NCI-H2029 treated with DMSO at 0.1 percent for 48 hours (cell line): ENCODE measurements at regions not wholly inside any gene's neighbourhood (a gene's known extent, or its start where the extent isn't known, plus 50 kb on each side); places are given as distances from the start of the nearest gene placed in this dataset.
"Not testable (repeated sequence)": the region's sequence is repeated elsewhere in the genome, so short reads cannot be mapped to it uniquely, and the experiment has no call there.

Source experiments
- DNase-seq: peaks from one replicate; lab custom pipeline; 2025; lab: John Stamatoyannopoulos, UW

DNA sequence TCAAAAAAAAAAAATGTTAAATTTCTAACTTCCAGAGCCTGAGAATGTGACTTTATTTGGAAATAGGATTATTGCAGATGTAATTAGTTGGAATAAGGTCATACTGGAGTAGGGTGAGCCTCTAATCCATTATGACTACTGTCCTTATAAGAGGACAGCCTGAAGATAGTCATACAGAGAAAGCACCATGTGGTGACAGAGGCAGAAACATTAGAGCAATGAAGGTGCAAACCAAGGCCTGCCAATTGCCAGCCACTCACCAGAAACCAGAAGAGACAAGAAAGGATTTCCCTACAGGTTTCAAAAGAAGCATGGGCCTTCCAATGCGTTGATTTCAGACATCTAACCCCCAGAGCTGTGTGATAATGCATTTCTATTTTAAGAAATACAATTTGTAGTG lies 659.2 kb upstream of the CHD1 start:
- DNase-seq: no peak

DNA sequence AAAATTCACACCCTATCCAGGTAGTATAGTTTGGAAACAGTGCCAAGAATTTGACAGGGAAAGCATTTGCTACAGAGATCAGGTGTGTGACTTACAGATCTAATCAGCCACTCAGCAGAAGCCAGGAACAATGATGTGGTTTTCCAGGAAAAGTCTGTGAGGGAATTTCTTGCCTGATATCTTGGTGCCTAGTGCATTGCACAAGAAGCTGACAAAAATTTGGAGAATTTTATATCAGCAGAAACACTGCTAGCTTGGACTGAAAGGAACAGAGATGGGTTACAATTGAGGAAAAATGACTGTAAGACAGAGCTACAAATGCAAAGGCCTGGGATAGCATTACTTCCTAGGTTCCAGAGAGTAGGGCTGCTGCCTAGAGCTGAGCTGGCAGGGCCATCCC lies 658.1 kb upstream of the CHD1 start:
- DNase-seq: no peak

DNA sequence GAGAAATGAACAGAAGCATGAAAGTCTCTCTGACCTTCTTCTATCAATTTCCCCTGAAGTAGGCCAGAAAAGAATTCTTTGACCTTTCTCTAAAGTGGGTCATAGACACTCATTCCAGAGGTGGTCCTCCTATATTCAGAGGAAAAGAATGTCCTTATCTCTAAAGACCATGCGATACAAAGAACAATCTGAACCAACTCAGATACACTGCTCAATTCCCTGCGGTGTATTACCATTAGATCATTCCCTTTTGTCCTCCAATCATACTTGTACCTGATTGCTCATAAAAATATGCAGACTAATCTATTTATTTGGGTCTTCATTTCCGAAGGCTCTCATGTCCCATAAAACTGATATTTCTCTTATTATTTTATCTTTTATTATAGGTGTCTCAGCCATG lies 652.4 kb upstream of the CHD1 start:
- not testable (repeated sequence) for DNase-seq

DNA sequence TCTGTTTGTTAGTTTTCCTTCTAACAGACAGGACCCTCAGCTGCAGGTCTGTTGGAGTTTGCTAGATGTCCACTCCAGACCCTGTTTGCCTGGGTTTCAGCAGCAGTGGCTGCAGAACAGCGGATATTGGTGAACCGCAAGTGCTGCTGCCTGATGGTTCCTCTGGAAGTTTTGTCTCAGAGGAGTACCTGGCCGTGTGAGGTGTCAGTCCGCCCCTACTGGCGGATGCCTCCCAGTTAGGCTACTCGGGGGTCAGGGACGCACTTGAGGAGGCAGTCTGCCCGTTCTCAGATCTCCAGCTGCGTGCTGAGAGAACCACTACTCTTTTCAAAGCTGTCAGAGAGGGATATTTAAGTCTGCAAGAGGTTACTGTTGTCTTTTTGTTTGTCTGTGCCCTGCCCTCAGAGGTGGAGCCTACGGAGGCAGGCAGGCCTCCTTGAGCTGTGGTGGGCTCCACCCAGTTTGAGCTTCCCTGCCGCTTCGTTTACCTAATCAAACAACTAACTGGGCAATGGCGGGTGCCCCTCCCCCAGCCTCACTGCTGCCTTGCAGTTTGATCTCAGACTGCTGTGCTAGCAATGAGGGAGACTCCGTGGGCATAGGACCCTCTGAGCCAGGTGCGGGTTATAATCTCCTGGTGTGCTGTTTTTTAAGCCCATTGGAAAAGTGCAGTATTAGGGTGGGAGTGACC lies 634.3 kb upstream of the CHD1 start:
- DNase-seq: not testable (repeated sequence)

DNA sequence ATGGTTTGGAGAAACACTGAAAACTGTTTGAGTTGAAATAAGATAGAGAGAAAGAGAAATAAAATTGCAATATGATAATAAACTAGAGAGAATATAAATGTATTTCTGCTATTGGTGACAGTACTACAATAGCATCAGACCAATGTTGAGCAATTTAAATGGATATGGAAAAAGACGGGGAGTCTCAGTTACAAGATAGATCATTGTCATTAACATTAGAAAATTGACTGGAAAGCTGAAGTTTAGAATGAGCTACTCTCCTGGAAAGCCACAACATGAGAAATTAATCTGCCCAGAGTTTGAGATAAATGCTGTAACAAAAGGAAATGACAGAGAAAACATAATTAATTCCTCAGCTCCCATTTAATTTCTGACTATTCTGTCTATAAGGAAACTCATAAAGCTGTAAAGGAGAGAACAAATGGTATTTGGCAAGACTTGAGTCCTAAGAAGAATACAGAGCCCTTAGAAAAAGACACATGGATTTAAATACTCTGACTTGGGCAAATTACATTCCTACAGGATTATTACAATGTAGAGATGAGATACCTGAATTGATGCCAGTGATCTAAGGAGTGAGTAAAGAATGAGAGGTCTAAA lies 624.5 kb upstream of the CHD1 start:
- DNase-seq: no peak

DNA sequence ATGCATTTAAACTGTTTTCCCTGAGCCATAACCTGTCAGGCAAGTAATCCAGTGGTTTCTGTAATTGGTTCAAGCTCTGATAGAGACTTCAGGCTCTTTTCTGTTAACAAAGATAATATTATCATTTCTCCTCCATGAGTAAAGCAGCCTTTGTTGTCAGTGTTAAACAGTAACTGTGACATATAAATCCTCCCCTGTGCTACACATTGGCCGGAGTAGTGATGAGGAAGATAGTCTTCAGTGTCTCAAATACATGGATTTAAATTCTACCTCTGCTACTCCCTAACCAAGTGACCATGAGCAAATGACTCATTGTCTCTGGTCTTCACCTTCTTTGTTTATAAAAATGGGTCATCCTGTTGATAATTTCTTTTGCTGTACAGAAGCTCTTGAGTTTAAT lies 615.5 kb upstream of the CHD1 start:
- DNase-seq: no peak

DNA sequence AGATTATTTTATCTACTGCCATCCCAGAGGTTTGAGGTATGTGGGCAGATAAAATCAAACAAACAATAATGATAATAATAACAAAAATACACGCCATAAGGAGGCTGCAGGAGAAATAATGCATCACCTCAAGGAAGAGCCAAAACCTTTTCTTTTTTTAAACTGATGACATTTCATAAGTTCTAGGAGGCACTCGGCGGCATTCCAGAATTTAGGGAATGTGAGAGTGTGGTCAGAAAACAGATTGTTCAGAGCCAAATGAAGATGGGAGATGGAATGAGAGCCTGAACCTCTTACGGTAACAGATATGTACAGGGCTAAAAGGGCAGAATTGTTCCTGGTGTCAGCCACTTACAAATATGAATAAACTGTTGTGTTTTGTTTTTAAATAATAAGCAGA lies 615.0 kb upstream of the CHD1 start:
- no peak for DNase-seq

DNA sequence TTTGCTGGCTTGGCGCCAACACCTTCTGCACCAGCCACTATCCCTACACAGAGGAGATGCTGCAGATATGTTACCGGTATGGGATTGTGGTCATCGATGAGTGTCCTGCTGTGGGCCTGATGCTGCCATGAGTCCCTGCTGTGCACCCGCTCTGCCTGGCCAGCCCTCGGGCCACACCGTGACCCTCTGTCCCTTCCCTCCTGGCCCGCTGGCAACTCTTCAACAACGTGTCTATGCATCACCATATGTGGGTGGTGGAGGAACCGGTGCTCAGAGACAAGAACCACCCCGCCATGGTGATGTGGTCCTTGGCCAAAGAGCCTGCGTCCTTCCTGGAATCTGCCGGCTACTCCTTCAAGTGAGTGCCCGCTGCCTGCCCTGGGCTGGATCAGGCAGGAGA lies 605.4 kb upstream of the CHD1 start:
- DNase-seq: not testable (repeated sequence)

DNA sequence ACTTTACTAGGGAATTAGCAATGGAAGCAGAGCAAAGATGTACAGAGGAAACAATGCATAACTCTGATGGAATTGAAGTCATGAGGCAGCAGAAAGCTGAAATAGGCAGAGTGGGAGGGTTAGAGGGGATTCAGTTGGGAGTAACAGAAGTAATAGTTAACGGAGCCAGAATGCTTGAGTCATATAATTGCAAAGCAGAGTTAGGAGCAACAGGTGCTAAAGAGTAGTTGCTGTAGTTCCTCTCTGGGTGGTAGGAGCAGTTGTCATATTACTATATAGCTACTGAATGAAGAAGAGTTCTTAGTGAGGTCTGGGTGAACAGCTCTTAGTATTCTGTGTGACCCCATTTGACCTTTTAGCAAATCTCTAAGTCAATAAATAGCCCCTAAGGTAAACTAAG lies 592.9 kb upstream of the CHD1 start:
- DNase-seq: not testable (repeated sequence)

DNA sequence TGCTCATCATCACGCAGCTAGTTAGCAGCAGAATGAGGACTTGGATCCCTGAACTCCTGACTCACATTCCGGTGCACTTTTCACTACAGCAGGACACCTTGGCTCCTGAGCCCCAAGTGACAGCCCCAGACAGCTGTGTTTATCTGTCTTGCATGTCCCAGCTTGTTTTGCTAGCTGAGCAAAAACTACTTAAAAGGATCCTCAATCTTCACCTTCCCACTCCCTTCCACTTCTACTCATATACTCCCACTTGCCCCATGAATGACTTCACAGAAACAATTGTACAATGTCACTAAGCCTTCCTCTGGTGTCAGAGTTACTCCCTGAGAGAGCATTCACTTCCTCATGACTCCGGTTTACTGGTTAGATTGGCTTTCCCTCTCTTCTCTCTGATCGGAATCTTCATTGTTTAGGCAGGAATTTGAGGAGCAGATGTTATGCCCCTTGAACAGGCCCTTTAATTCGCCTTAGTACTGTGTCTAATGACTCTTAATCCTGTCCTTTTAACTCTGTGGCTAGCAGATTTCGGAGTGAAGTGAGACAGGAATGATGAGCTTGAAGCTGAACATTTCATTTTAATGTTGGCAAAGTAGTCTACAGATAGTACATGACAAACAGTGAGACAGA lies 587.2 kb upstream of the CHD1 start:
- not testable (repeated sequence) for DNase-seq

DNA sequence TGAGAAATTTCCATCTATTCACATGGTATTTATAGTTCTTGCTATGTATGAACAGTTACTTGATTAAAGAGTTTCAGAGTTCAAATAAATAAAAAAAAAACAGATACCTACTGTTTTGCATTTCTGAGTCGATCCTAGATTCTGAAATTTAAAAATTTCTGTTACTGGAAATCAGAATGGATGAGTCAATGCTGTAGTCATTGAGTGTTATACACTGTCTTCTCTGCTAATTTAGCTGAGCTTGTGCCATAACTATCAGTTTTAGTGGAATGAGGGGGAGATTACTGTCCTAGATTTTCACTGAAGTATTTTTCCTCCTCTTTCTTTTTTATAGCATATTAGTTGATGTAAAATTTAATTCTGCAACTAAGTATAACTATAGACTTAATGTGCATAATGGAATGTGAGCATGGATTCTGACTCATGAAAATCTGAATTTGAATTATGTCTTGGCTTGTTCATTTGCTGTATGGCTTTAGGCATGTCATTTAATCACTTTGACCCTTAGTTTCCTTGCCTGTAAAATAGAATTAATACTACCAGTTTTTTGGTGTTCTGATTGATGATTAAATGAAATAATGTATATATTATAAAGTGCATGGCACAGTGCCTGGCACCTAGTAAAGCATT lies 581.5 kb upstream of the CHD1 start:
- not testable (repeated sequence) for DNase-seq

DNA sequence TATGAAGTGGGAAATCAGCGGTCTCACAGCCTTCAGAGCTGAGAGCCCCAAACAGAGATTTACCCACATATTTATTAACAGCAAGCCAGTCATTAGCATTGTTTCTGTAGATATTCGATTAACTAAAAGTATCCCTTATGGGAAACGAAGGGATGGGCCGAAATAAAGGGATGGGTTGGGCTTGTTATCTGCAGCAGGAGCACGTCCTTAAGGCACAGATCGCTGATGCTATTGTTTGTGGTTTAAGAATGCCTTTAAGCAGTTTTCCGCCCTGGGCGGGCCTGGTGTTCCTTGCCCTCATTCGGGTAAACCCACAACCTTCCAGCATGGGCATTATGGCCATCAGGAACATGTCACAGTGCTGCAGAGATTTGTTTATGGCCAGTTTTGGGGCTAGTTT lies 580.3 kb upstream of the CHD1 start:
- not testable (repeated sequence) for DNase-seq

DNA sequence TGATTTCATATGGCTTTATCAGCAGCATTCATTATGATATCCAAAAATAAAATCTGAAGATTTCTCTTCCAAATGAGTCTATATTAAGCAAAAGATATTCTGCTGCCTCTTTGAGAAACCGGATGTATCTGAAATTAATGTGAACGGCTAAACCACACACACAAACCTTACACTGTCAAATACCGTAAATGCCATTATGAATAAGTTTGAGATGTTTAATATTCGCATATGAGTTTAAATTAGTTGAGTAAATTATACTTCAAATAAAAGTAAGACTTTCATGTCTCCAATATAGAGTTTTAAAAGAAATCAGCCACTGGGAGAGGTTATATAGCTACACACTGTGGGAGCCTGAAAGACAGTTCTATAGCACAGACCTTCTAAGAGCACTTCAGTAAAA lies 566.6 kb upstream of the CHD1 start:
- not testable (repeated sequence) for DNase-seq

DNA sequence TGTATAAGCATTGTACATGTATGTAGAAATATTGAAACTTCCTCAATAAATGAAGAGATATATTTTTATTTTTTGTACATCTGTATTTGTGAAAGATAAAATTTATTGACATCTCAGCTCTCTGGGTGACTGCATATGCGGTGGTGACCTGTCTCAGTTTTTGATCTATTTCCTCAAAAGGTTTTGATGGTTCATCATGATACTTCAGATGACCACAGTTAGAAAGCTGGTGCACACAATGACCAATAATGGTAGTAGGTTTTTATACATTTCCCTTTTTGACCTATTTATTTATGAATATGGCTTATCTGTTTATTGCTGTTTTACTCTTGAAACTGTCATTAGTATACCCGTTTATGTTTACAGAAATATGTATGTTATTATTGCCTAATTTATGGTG lies 549.6 kb upstream of the CHD1 start:
- not testable (repeated sequence) for DNase-seq

DNA sequence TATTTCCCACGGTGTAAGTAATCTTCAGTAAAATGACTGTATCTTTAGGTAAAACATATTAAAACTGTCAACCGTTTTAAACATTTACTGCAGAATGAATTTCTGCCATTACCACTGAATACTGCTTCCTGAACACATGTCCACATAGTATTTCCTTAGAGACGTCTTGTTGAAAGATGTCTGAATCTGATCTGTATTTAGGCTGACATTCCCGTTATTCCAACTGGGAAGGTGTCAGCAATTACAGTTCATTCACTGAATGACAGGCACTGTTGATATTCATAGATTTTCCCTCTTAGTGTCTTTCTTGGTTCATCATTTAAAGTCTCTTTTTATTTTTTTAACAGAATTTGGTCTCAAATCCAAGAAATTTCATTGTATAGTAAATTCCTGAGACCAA lies 544.5 kb upstream of the CHD1 start:
- not testable (repeated sequence) for DNase-seq

DNA sequence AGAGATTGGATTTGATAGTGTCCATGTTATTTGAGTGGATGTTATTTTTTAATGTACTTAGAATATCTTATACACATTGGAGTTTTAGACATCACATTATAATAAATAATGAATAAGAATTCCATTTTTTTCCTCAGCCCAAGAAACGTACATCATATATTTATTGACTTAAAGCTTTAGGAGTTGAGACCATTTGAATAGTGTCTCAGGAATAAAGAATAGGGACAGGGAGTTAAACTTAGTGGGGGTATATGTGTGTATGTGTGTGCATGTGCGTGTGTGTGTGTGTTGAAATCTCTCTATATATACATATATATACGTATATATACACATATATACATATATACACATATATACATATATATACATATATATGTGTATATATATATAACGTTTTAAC lies 542.9 kb upstream of the CHD1 start:
- DNase-seq: not testable (repeated sequence)

DNA sequence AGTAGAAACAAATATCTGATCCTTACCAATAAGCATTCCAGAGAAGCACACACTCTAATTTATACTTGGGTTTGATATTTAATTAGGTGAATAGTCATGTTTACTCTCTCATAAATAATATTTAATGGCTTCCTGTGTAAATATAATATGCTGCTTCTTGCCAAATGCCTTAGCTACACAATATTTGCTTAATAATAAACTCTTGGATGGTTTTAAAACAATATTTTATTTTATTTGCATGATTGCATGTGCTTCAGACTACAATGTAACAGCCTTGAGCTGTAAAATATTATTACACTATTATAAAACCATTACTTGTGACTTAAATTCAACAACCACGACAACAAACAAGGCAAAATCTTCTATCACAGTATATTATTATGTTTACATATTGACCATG lies 542.4 kb upstream of the CHD1 start:
- not testable (repeated sequence) for DNase-seq

DNA sequence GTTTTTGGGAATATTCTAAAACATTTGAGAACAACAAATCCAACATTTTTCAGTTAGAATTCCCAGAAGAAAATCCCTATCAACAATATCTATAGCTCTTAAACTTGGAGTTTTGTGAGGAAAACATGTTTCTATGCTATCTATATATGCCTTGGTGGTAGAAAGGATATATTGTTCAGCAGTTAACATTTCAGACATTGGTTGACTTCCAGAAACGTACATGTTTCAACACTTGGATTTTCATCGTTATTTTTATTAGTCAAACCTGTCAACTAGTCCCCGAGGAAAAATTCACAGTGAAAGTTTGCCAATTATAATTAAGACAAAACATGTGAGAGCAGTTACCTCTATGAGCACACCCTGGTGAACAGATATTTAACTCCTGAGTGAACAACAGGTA lies 541.8 kb upstream of the CHD1 start:
- not testable (repeated sequence) for DNase-seq

DNA sequence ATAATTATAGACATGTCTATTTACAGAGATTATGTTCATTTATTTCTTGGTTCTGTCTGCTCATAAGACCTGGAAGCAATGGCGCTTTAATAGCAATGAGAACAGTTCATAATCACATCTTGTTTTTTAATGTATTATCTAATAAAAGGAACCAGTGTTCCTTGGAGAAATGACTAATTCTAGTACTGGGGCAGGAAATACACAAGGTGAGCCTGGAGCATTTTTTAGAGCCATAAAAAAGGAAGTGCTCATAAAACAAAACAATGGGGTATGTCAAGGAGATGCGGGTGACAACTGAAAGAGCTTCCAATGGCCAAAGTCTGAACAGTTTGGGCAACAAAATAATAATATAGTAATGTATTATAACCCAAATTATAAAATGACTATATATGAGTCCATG lies 531.9 kb upstream of the CHD1 start:
- DNase-seq: no peak

DNA sequence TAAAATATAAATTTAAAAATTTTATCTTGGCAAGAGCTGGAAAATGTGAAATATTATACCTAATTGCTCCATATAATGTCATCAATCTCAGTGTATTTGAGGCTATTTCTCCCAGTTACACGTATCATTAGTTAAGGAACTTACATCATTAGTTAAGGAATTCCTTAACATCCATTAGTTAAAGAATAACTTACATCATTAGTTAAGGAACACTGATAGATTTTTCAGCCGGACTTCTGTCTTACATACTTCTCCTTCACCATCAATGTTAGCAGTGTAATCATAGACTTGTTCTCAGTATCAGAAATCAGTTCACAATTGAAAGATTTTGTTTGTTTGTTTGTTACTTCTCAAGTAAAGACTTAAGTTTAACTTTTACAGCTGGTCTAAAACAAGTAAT lies 524.4 kb upstream of the CHD1 start:
- no peak for DNase-seq

DNA sequence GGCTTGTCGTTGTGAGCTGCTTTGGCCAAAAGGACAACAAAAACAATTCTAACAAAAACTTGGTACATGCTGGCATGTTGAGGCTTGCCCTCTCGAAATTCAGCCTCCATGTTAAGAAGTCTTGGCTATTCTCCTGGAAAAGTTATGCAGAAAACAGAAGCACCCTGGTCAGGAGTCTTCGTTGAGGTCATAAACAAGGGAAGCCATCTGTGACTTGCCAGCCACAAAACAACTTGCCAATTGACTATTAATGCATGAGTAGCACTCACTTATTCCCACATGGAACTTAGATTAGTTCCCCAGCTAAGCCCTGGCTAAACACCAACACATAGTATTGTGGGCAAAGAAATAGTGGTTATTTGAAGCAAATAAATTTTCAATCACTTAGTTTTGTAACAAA lies 521.0 kb upstream of the CHD1 start:
- DNase-seq: no peak

DNA sequence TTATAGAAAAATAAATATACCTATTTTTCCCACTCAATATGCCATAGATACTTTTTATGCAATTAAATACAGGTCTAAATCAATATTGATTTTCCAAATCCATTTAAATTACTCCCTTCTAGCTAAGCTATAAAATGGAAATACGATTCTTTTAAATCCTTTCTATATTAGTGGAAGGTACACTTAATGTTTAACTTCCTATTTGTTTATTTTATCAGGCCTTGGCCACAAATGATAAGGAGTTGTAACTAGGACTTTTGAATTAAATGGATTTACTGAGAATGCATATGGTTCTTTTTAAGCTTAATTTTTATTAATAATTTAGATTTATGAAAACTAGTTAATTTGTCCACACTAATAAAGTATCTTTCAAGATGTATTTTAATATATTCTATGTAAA lies 517.0 kb upstream of the CHD1 start:
- no peak for DNase-seq

DNA sequence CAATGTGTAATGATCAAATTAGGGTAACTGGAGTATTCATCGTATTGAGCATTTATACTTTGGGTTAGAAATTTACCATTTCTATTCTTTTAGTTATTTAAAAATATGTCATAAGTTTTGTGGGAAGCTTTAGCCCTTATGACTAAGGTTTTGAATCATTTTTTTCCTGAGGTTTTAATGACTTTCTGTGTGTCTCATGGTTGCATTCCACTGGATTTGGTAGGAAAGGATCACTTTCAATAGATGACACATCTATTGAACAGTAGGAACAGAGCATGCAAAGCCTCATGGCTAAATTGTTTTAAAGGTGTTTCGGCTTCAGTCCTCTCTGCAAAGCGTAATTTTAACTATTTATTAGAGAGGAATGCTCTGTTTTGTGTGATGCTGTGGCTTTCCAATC lies 512.4 kb upstream of the CHD1 start:
- DNase-seq: no peak
